Neural progenitor cell (in vitro differentiated cells): ENCODE measurements at regions not wholly inside any gene's neighbourhood (a gene's known extent, or its start where the extent isn't known, plus 50 kb on each side); places are given as distances from the start of the nearest gene placed in this dataset.

Source experiments
- DNase-seq: peaks from one replicate; pipeline ENCODE4 v3.0.0-alpha.2; 2016; ENCODE audit warnings: low spot score
- H2AFZ ChIP-seq: fragments of 200-600 bp; sonication (generic); replicated peaks from 2 replicates; pipeline ENCODE4 v1.6.1; 2016; ENCODE audit warnings: antibody characterized with exemption
- H3F3A ChIP-seq: fragments of 200-600 bp; sonication (generic); 2 replicates; pipeline ENCODE4 v1.6.1; 2016; ENCODE audit warnings: antibody characterized with exemption, low read depth
- H3K27ac ChIP-seq: fragments of 200-600 bp; sonication (generic); 2 replicates; pipeline ENCODE4 v1.5.1; 2016; ENCODE audit warnings: mild to moderate bottlenecking
- H3K27me3 ChIP-seq: fragments of 200-600 bp; sonication (generic); 2 replicates; pipeline ENCODE4 v1.6.1; 2016; ENCODE audit warnings: mild to moderate bottlenecking, moderate library complexity
- H3K36me3 ChIP-seq: fragments of 200-600 bp; sonication (generic); 2 replicates; pipeline ENCODE4 v1.5.1; 2016
- H3K4me1 ChIP-seq: fragments of 200-600 bp; sonication (generic); 2 replicates; pipeline ENCODE4 v1.6.1; 2016; ENCODE audit warnings: mixed run types
- H3K4me2 ChIP-seq: fragments of 200-600 bp; sonication (generic); 2 replicates; pipeline ENCODE4 v1.6.1; 2016
- H3K4me3 ChIP-seq: fragments of 200-600 bp; sonication (generic); 2 replicates; pipeline ENCODE4 v1.5.1; 2016
- H3K79me2 ChIP-seq: fragments of 200-600 bp; sonication (generic); 2 replicates; pipeline ENCODE4 v1.6.1; 2016; ENCODE audit warnings: low read depth
- H3K9ac ChIP-seq: fragments of 200-600 bp; sonication (generic); 2 replicates; pipeline ENCODE4 v1.6.1; 2016
- H3K9me3 ChIP-seq: fragments of 200-600 bp; sonication (generic); 2 replicates; pipeline ENCODE4 v1.5.1; 2016; ENCODE audit warnings: low read depth
- H4K20me1 ChIP-seq: fragments of 200-600 bp; sonication (generic); 2 replicates; pipeline ENCODE4 v1.6.1; 2016; ENCODE audit warnings: low read depth
- H3K27ac Mint-ChIP-seq: 3 replicates; pipeline ENCODE4 v1.8.0; 2021; ENCODE audit warnings: mixed read lengths
- H3K27me3 Mint-ChIP-seq: 2 replicates; pipeline ENCODE4 v1.8.0; 2022; ENCODE audit warnings: low read depth, mild to moderate bottlenecking, inconsistent platforms, moderate library complexity, mixed read lengths; ENCODE audit not compliant: insufficient read depth
- H3K36me3 Mint-ChIP-seq: 3 replicates; pipeline ENCODE4 v1.8.0; 2021; ENCODE audit warnings: mixed read lengths
- H3K4me1 Mint-ChIP-seq: 3 replicates; pipeline ENCODE4 v1.8.0; 2021; ENCODE audit warnings: mixed read lengths
- H3K4me3 Mint-ChIP-seq: 3 replicates; pipeline ENCODE4 v1.8.0; 2021; ENCODE audit warnings: mild to moderate bottlenecking, moderate library complexity, mixed read lengths
- H3K9me3 Mint-ChIP-seq: 3 replicates; pipeline ENCODE4 v1.8.0; 2020; ENCODE audit warnings: mixed read lengths
- CTCF ChIP-seq: fragments of 200-600 bp; sonication (generic); IDR thresholded peaks from 2 replicates; pipeline ENCODE4 v1.5.1; 2017; ENCODE audit warnings: antibody characterized with exemption, mild to moderate bottlenecking
- EZH2 ChIP-seq: fragments of 200-600 bp; sonication (generic); IDR thresholded peaks from 2 replicates; pipeline ENCODE4 v1.6.1; 2017; ENCODE audit warnings: antibody characterized with exemption, mild to moderate bottlenecking, moderate library complexity
- EZH2phosphoT487 ChIP-seq: fragments of 200-600 bp; sonication (generic); IDR thresholded peaks from 2 replicates; pipeline ENCODE4 v1.6.1; 2017; ENCODE audit warnings: antibody characterized with exemption

- no peak overlapping the region for H3K4me2 ChIP-seq
- no peaks in the 10 kb centered on the region for H3K27me3 ChIP-seq
- Mint-ChIP-seq H3K27ac (no peak overlapping the region), H3K9me3 (no peaks in the 10 kb centered on the region), H3K4me1 (no peaks in the 10 kb centered on the region), H3K36me3 (no peaks in the 10 kb centered on the region), H3K27me3 (no peaks in the 10 kb centered on the region), H3K4me3 (no peak overlapping the region)
- no peak overlapping the region for H2AFZ ChIP-seq
- no peaks in the 10 kb centered on the region for H3K9me3 ChIP-seq
- no peak overlapping the region for H3K4me3 ChIP-seq
- H3K27ac ChIP-seq = no peak overlapping the region
- H3K36me3 ChIP-seq = no peaks in the 10 kb centered on the region
- H3F3A ChIP-seq = no peaks in the 10 kb centered on the region
- DNase-seq = no peak
- no peaks in the 10 kb centered on the region for H3K4me1 ChIP-seq
- no peaks in the 10 kb centered on the region for H3K79me2 ChIP-seq
- TF ChIP-seq EZH2phosphoT487 = no peak
- no peak for TF ChIP-seq EZH2
- TF ChIP-seq CTCF = no peak
- no peak overlapping the region for H3K9ac ChIP-seq
- H4K20me1 ChIP-seq = no peaks in the 10 kb centered on the region
Observed at GRCh38 chr7:120089968-120090367, 183.0 kb upstream of the KCND2 start.

GRCh38 chr7:120091807-120092206, 181.2 kb upstream of the KCND2 start:
- Histone ChIP-seq H3K27me3 (no peaks in the 10 kb centered on the region), H3K4me1 (no peaks in the 10 kb centered on the region), H3F3A (no peaks in the 10 kb centered on the region), H3K36me3 (no peaks in the 10 kb centered on the region), H3K27ac (no peak overlapping the region), H3K9ac (no peak overlapping the region), H3K79me2 (no peaks in the 10 kb centered on the region), H3K4me2 (no peak overlapping the region), H2AFZ (no peak overlapping the region), H3K9me3 (no peaks in the 10 kb centered on the region), H3K4me3 (no peak overlapping the region), H4K20me1 (no peaks in the 10 kb centered on the region)
- no peak for DNase-seq
- H3K27ac Mint-ChIP-seq = no peak overlapping the region
- H3K4me3 Mint-ChIP-seq = no peak overlapping the region
- H3K9me3 Mint-ChIP-seq = no peaks in the 10 kb centered on the region
- H3K36me3 Mint-ChIP-seq = no peaks in the 10 kb centered on the region
- no peaks in the 10 kb centered on the region for H3K27me3 Mint-ChIP-seq
- no peak for TF ChIP-seq CTCF
- TF ChIP-seq EZH2phosphoT487 = no peak
- no peak for TF ChIP-seq EZH2
- no peaks in the 10 kb centered on the region for H3K4me1 Mint-ChIP-seq

- H3K4me2 ChIP-seq = no peak overlapping the region
- Mint-ChIP-seq H3K27ac (no peak overlapping the region), H3K4me1 (peaks cover 4% of the 10 kb centered on the region), H3K36me3 (no peaks in the 10 kb centered on the region), H3K9me3 (no peaks in the 10 kb centered on the region), H3K27me3 (no peaks in the 10 kb centered on the region), H3K4me3 (no peak overlapping the region)
- no peak overlapping the region for H3K4me3 ChIP-seq
- no peak overlapping the region for H3K9ac ChIP-seq
- H3K27ac ChIP-seq = no peak overlapping the region
- DNase-seq = no peak
- H3K36me3 ChIP-seq = no peaks in the 10 kb centered on the region
- no peaks in the 10 kb centered on the region for H3K79me2 ChIP-seq
- H3K9me3 ChIP-seq = no peaks in the 10 kb centered on the region
- H3K4me1 ChIP-seq = no peaks in the 10 kb centered on the region
- no peak overlapping the region for H2AFZ ChIP-seq
- no peaks in the 10 kb centered on the region for H4K20me1 ChIP-seq
- no peaks in the 10 kb centered on the region for H3K27me3 ChIP-seq
- TF ChIP-seq EZH2 (no peak), CTCF (no peak), EZH2phosphoT487 (no peak)
- no peaks in the 10 kb centered on the region for H3F3A ChIP-seq
Observed at GRCh38 chr7:120097020-120097419, 176.0 kb upstream of the KCND2 start.

GRCh38 chr7:120097774-120098173, 175.2 kb upstream of the KCND2 start:
- no peaks in the 10 kb centered on the region for H3K36me3 ChIP-seq
- H2AFZ ChIP-seq = no peak overlapping the region
- no peak for DNase-seq
- H3K4me3 ChIP-seq = no peak overlapping the region
- Mint-ChIP-seq H3K4me1 (peaks cover 4% of the 10 kb centered on the region), H3K27me3 (no peaks in the 10 kb centered on the region), H3K27ac (no peak overlapping the region), H3K36me3 (no peaks in the 10 kb centered on the region), H3K4me3 (no peak overlapping the region), H3K9me3 (no peaks in the 10 kb centered on the region)
- no peaks in the 10 kb centered on the region for H3K27me3 ChIP-seq
- H3K9ac ChIP-seq = no peak overlapping the region
- no peaks in the 10 kb centered on the region for H3K79me2 ChIP-seq
- TF ChIP-seq CTCF = no peak
- TF ChIP-seq EZH2 = no peak
- no peak for TF ChIP-seq EZH2phosphoT487
- H4K20me1 ChIP-seq = no peaks in the 10 kb centered on the region
- H3K4me2 ChIP-seq = no peak overlapping the region
- no peaks in the 10 kb centered on the region for H3F3A ChIP-seq
- no peaks in the 10 kb centered on the region for H3K4me1 ChIP-seq
- no peak overlapping the region for H3K27ac ChIP-seq
- H3K9me3 ChIP-seq = no peaks in the 10 kb centered on the region
